H1 (cell line): ENCODE measurements at regions not wholly inside any gene's neighbourhood (a gene's known extent, or its start where the extent isn't known, plus 50 kb on each side); places are given as distances from the start of the nearest gene placed in this dataset.

Experiments
- GTF2F1 ChIP-seq: IDR thresholded peaks from 2 replicates; pipeline ENCODE4 v1.6.1; 2012; ENCODE audit warnings: low read depth, low read length, improper control_type of control experiment, borderline replicate concordance
- NANOG ChIP-seq: IDR thresholded peaks from 2 replicates; pipeline ENCODE4 v1.6.1; 2011; ENCODE audit warnings: low read length, low read depth, mild to moderate bottlenecking, inconsistent platforms; ENCODE audit not compliant: insufficient read depth, poor library complexity, severe bottlenecking
- RBBP5 ChIP-seq: IDR thresholded peaks from 2 replicates; pipeline ENCODE4 v1.7.1; 2012; ENCODE audit warnings: low read depth, mild to moderate bottlenecking, inconsistent platforms, low read length, moderate library complexity, borderline replicate concordance
- SIX5 ChIP-seq: IDR thresholded peaks from 2 replicates; pipeline ENCODE4 v1.6.1; 2011; ENCODE audit warnings: mild to moderate bottlenecking, low read depth, low read length
- SP1 ChIP-seq: IDR thresholded peaks from 2 replicates; pipeline ENCODE4 v1.6.1; 2011; ENCODE audit warnings: low read depth, low read length
- TEAD4 ChIP-seq: IDR thresholded peaks from 2 replicates; pipeline ENCODE4 v1.6.1; 2012; ENCODE audit warnings: low read depth, low read length, inconsistent platforms, mixed read lengths

DNA sequence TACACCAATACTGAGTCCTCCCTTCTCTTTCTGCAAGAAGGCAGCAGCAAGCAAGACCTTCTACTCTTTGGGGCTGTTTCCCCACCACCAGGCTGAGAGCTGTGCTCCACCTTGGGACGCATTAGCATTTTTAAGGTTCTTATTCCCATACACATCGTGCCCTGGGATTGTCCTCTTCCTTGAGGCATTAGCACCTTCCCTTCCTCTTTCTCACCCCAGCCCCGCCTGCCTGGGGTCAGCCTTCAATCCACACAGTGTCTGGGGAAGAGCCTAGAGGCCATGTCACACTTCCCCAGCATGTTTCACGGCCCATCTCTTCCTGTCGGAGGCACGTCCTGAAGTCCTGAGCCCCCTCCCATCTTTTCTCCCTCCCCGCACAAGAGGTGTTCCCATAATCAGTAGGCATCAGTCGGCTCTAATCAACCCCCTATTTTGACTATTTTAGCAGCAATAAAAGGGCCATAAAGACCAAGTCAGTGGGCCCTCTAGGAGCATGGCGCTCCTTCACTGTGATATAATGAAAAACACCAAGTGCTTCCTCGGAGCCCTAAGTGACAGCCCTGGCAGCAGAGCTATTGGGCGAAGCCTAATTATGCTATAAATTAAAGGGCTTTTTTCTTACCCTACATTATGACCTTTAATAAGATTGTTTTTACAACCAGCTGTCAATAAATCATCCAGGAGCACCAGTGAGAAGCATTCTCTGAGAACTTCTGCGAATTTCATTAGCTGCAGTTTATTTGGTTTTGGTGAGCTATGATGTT lies 55.0 kb upstream of the PKDCC start (continued):
- TF ChIP-seq SP1 (no peak), TEAD4 (no peak), GTF2F1 (no peak), SIX5 (no peak), NANOG (no peak), RBBP5 (no peak)
